NK-92 (cell line): ENCODE measurements at regions not wholly inside any gene's neighbourhood (a gene's known extent, or its start where the extent isn't known, plus 50 kb on each side); places are given as distances from the start of the nearest gene placed in this dataset.

Experiments
- DNase-seq: peaks from one replicate; lab custom pipeline; 2025; ENCODE audit not compliant: unreplicated experiment; lab: John Stamatoyannopoulos, UW

GRCh38 chr10:110395350-110396283, 90.9 kb upstream of the SMNDC1 start:
- DNase-seq = no peak

GRCh38 chr10:110396284-110396651, 91.5 kb upstream of the SMNDC1 start:
- no peak for DNase-seq

- DNase-seq = no peak
These were observed 93.1 kb upstream of the SMNDC1 start for GRCh38 chr10:110397856-110398255.

GRCh38 chr10:110398419-110399105, 93.8 kb upstream of the SMNDC1 start:
- DNase-seq = no peak

- no peak for DNase-seq
These were observed 94.6 kb upstream of the SMNDC1 start for GRCh38 chr10:110399106-110399964.

- no peak for DNase-seq
These were observed 95.5 kb upstream of the SMNDC1 start for GRCh38 chr10:110399965-110400933.

GRCh38 chr10:110401401-110402076, 96.2 kb upstream of the DUSP5 start:
- DNase-seq = no peak

GRCh38 chr10:110402077-110402416, 95.7 kb upstream of the DUSP5 start:
- no peak for DNase-seq

- DNase-seq = no peak
These were observed 94.1 kb upstream of the DUSP5 start for GRCh38 chr10:110403593-110403992.

- DNase-seq = no peak
These were observed 93.3 kb upstream of the DUSP5 start for GRCh38 chr10:110404413-110404812.

GRCh38 chr10:110404825-110405224, 92.9 kb upstream of the DUSP5 start:
- DNase-seq = no peak

GRCh38 chr10:110405380-110405779, 92.3 kb upstream of the DUSP5 start:
- no peak for DNase-seq

- no peak for DNase-seq
These were observed 90.2 kb upstream of the DUSP5 start for GRCh38 chr10:110407301-110408170.

GRCh38 chr10:110408203-110408871, 89.4 kb upstream of the DUSP5 start:
- no peak for DNase-seq

- DNase-seq = no peak
These were observed 88.8 kb upstream of the DUSP5 start for GRCh38 chr10:110408943-110409342.

- no peak for DNase-seq
These were observed 88.2 kb upstream of the DUSP5 start for GRCh38 chr10:110409488-110409887.

GRCh38 chr10:110409926-110410325, 87.8 kb upstream of the DUSP5 start:
- no peak for DNase-seq

- DNase-seq = no peak
These were observed 87.2 kb upstream of the DUSP5 start for GRCh38 chr10:110410329-110411046.
